HG03442 (cell line): ENCODE measurements at regions not wholly inside any gene's neighbourhood (a gene's known extent, or its start where the extent isn't known, plus 50 kb on each side); places are given as distances from the start of the nearest gene placed in this dataset.

Experiments used
- ATAC-seq: cut with Tn5 transposase; IDR thresholded peaks from one replicate; pipeline ENCODE4 v1.9.1; 2021; ENCODE audit warnings: mild to moderate bottlenecking, moderate library complexity; ENCODE audit not compliant: unreplicated experiment

GRCh38 chr13:104014803-104015645 is 948.8 kb upstream of the SLC10A2 start:
- no peak for ATAC-seq

DNA sequence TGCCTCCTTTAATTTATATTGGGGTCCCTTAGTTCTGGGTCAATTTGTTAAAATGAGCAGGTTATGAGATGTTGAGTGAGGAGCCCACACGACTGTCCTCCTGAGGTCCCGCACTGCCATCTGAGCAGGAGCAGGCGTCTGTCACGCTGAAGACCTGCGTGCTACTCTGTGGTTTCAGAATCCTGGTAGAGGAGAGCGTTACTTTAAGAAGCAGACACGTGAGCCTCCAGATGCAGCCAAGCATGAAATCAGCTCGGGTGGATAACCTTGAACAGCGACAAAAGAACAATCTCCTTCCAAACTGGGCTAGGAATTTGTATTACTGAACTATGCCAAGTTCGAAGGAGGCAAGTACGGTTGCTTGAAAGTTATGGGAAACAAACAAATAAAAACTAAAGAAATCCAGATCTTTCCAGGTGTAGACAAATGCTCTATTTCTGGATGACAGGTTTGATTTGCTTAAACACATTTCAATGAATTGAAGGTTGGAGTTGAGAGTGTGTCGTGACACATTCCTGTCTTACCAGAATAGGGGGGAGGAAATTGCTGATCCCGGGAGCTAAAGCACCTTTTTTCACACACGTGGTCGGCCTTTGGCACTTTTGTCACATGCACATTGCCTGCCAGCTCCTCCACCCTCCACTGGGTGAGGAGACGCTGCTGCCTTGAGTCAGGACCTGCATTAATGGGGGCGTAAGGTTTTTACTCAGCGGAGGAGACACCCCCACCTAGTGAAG is 945.5 kb upstream of the SLC10A2 start:
- ATAC-seq = no peak

GRCh38 chr13:104008541-104009435 is 942.6 kb upstream of the SLC10A2 start:
- ATAC-seq = no peak

DNA sequence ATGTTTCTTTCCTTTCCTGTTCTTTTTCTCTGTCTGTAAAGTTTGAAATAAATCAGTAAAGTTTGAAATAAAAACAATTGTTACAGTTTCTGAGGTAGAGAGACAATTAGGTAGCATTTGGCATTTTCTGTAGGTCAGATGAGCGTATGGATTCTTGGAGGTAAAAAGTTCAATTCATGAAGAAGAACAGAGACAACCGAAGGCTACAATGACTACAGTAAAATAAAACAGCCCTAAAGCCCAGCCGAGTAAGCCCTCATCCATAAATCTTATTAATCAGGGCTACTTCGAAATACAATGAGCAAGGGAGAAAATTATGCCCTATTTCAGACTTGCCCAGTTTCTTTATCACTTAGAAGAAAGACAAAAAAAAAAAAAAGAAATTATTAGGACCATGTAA is 941.9 kb upstream of the SLC10A2 start:
- ATAC-seq = no peak

GRCh38 chr13:104006625-104007075 is 940.4 kb upstream of the SLC10A2 start:
- ATAC-seq = no peak

GRCh38 chr13:104004572-104004971 is 938.4 kb upstream of the SLC10A2 start:
- ATAC-seq = no peak

DNA sequence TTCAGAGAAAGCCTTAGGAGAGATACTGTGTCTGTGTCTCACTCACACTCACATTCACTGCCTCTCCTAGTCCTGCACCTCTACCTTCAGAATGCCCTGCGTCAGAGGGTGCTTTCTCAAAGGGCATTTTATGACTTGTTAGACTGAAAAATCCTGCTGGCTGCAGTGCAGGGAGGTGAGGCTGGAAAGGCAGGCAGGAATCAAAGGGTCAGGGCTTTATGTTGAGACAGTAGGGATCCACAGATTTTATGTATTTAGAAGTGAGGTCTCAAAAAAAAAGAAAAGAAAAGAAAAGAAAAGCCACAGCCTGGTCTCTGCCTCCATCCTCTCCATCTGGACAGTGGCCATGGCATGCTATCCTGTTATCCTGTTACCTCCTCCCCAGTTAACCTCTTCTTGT is 936.0 kb upstream of the SLC10A2 start:
- no peak for ATAC-seq

GRCh38 chr13:104001766-104002165 is 935.5 kb upstream of the SLC10A2 start:
- no peak for ATAC-seq

DNA sequence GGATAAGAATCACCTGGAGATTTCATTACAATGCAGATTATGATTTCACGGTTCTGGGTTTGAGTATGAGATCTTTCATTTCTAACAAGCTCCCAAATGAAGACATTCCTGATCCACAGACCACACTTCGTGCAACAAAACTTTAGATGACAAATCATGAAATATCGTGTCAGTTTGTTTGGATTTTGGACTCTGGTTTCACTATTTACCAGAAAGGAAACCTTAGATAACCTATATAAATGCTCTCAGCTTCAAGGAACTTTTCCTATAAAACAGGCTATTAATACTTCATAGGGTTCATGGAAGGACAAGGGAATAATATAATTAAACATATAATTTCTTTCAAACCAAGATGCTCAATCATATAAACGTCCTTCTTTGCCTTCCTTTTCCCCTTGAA is 930.5 kb upstream of the SLC10A2 start:
- ATAC-seq = no peak

GRCh38 chr13:103983948-103984347 is 917.7 kb upstream of the SLC10A2 start:
- no peak for ATAC-seq

DNA sequence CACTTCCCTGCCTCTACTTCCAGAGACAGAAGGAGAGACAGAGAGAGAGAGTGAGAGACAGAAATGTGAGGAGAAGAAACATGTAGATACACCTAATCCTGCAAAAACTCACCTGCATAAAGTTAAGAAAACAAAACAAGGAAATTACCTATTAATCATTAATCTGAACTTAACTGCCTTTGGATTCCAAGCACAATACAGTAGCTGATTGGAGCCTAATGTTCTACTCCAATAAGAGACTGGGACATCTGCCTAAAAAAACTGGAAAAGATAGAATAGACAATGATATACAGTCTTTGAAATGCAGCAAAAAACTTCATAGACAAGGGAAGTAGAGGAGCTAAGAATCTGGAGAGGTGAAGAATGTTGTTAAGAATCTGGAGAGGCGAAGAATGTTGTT is 910.2 kb upstream of the SLC10A2 start:
- no peak for ATAC-seq

DNA sequence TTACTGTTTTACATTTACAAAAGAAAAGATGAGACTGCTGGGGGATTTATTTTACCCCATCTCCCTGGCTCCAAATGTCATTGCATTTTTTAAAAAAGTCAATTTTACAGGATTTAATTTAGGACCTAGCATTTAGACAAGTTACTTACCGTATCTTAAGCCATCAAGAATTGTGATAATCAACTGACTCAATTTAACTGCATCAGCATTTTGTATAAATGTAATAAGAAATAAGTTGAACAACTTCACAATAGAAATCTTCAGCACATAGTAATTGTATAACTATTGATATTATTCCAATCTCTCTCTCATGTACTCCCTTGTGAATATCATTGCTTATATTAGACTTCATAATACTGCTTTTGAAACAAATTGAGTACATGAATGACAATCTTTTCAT is 907.5 kb upstream of the SLC10A2 start:
- no peak for ATAC-seq

- ATAC-seq = no peak
These were observed 903.4 kb upstream of the SLC10A2 start for GRCh38 chr13:103969520-103970050.

- no peak for ATAC-seq
These were observed 899.5 kb upstream of the SLC10A2 start for GRCh38 chr13:103965506-103966243.

DNA sequence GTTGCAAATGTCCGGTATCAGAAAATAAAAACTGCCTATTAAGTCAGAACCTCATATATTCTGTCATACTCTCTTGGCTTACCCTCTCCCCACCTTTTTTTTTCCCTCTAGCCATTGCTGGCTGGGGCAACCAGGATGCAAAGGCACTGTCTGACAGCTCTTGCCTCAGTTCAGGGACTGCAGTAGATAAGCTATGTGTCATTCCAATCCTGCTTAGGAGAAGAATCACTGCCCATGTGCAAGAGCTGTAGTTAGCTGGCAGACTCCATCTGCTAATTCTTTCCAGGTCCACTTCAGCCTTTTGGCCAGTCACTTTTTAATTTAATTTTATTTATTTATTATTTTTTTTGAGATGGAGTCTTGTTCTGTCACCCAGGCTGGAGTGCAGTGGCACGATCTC is 895.6 kb upstream of the SLC10A2 start:
- ATAC-seq = no peak

DNA sequence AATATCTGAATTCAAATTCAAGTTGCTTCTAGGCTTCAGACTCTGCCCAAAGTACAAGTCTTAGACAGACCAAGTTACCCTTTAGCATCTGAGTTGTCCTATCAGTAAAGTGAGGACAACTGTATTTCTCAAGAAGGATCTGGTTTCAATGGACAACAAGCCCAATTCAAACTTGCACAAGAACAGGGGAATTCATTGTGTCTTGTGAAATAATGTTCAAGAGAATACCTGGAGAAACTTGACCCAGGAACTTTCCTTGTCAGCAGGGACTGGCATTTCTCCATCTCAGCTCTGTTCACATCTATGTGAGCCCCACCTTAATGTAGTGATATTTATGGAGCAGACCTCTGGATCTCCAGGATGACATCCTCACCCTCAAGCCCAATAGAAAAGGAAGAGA is 894.9 kb upstream of the SLC10A2 start:
- ATAC-seq = no peak

- ATAC-seq = no peak
These were observed 893.8 kb upstream of the SLC10A2 start for GRCh38 chr13:103960001-103960400.

DNA sequence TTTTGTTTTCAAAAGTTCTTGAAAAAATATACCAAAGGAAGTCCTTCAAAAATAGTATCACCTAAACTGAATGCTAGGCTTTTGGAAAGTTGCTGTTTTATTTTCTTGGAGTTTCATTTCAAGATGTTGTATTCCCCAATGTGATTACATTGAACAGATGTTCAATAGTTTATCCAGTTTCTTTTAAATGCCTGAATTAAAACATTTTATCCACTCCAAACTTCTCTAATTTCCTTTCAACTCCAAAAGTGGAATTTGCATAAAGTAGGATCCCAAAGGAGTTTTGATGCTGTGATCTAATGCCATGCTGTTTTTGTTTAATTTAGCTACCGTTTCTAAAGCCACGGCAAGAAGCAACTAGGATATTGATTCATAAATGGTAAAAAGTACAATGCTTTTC is 892.5 kb upstream of the SLC10A2 start:
- no peak for ATAC-seq

DNA sequence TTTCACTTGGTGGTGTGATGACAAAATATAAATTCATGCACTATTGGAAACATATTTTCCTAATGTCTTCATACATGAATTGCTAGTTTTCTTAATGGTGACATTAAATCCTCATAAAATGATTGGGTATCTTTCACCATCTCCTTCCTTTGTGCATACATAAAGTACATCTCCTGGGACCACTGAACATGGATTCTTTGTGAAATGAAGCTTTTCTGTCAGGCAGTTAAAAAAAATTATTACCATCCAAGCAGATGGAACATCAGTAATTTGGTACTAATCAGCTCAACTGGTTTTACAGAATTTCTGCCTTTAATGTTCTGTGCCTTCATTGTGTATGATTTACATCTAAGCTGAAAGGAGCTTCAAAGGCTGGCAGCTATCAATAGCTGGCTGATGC is 891.7 kb upstream of the SLC10A2 start:
- ATAC-seq = no peak

DNA sequence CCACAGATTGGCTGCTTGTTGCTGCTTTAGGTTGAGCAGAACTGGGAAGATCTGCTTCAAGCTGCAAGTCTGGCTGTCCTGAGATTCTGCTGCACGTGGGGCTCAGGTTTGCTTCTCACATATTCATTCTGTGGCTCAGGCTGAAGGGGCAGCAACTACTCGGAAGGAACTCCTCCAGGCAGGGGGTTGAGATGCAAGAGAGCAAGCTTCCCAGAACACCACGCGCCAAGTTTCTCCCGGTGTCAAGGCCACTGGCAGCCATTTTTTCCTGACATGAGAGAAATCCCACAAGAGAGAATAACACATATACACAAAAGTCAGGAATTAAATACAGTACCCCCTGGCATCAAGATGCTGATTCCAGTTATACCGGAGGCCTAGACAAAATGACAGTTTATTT is 887.6 kb upstream of the SLC10A2 start:
- ATAC-seq = no peak
